NT2/D1 (cell line): ENCODE measurements at regions not wholly inside any gene's neighbourhood (a gene's known extent, or its start where the extent isn't known, plus 50 kb on each side); places are given as distances from the start of the nearest gene placed in this dataset.

ENCODE experiments used
- SUZ12 ChIP-seq: IDR thresholded peaks from 2 replicates; pipeline ENCODE4 v1.6.1; 2011; ENCODE audit not compliant: insufficient read length, insufficient read depth; ENCODE audit errors: extremely low read depth
- ZNF274 ChIP-seq: IDR thresholded peaks from 2 replicates; pipeline ENCODE4 v1.6.1; 2011; ENCODE audit warnings: mild to moderate bottlenecking, low read depth, low read length

- TF ChIP-seq ZNF274 (no peak), SUZ12 (no peak)
Observed at GRCh38 chr6:24032896-24033688, 92.9 kb upstream of the NRSN1 start.
